ENCODE measurements at regions not wholly inside any gene's neighbourhood (a gene's known extent, or its start where the extent isn't known, plus 50 kb on each side); places are given as distances from the start of the nearest gene placed in this dataset.
"Not testable (repeated sequence)": the region's sequence is repeated elsewhere in the genome, so short reads cannot be mapped to it uniquely, and the experiment has no call there.

- no peak for DNase-seq (ENCODE audit: low read depth in 3 of 3)
These were observed 159.8 kb downstream of the DPY19L2 start for GRCh38 chr12:63508543-63508942.

- no peak for DNase-seq (ENCODE audit: low read depth in 3 of 3)
These were observed 168.7 kb downstream of the DPY19L2 start for GRCh38 chr12:63499567-63499966.

GRCh38 chr12:63498239-63498638 lies 170.1 kb downstream of the DPY19L2 start:
- DNase-seq (ENCODE audit: low read depth in 3 of 3): no peak

- no peak for DNase-seq (ENCODE audit: low read depth in 3 of 3)
These were observed 171.6 kb downstream of the DPY19L2 start for GRCh38 chr12:63496654-63497053.

- DNase-seq (ENCODE audit: low read depth in 3 of 3): no peak
These were observed 172.3 kb downstream of the DPY19L2 start for GRCh38 chr12:63495974-63496373.

GRCh38 chr12:63493357-63493756 lies 174.9 kb downstream of the DPY19L2 start:
- DNase-seq (ENCODE audit: low read depth in 3 of 3): not testable (repeated sequence)

- DNase-seq (ENCODE audit: low read depth in 3 of 3): no peak
These were observed 188.1 kb downstream of the DPY19L2 start for GRCh38 chr12:63480186-63480585.

GRCh38 chr12:63470161-63470560 lies 198.1 kb downstream of the DPY19L2 start:
- DNase-seq (ENCODE audit: low read depth in 3 of 3): no peak

GRCh38 chr12:63467951-63468350 lies 200.3 kb downstream of the DPY19L2 start:
- DNase-seq (ENCODE audit: low read depth in 3 of 3): no peak

GRCh38 chr12:63457857-63458256 lies 210.4 kb downstream of the DPY19L2 start:
- no peak for DNase-seq (ENCODE audit: low read depth in 3 of 3)

- DNase-seq (ENCODE audit: low read depth in 3 of 3): no peak
These were observed 210.9 kb downstream of the DPY19L2 start for GRCh38 chr12:63457428-63457827.

GRCh38 chr12:63450816-63451215 lies 217.5 kb downstream of the DPY19L2 start:
- DNase-seq (ENCODE audit: low read depth in 3 of 3): no peak

GRCh38 chr12:63450334-63450733 lies 218.0 kb downstream of the DPY19L2 start:
- DNase-seq (ENCODE audit: low read depth in 3 of 3): no peak

GRCh38 chr12:63445224-63445880 lies 222.9 kb downstream of the DPY19L2 start:
- DNase-seq (ENCODE audit: low read depth in 3 of 3): no peak

- no peak for DNase-seq (ENCODE audit: low read depth in 3 of 3)
These were observed 228.2 kb downstream of the DPY19L2 start for GRCh38 chr12:63440048-63440447.

GRCh38 chr12:63434384-63434783 lies 233.9 kb downstream of the DPY19L2 start:
- not testable (repeated sequence) for DNase-seq (ENCODE audit: low read depth in 3 of 3)

GRCh38 chr12:63427969-63428368 lies 240.3 kb downstream of the DPY19L2 start:
- DNase-seq (ENCODE audit: low read depth in 3 of 3): not testable (repeated sequence)

GRCh38 chr12:63427029-63427428 lies 241.3 kb downstream of the DPY19L2 start:
- DNase-seq (ENCODE audit: low read depth in 3 of 3): not testable (repeated sequence)

- no peak for DNase-seq (ENCODE audit: low read depth in 3 of 3)
These were observed 243.6 kb downstream of the DPY19L2 start for GRCh38 chr12:63424671-63425070.

GRCh38 chr12:63423839-63424238 lies 244.5 kb downstream of the DPY19L2 start:
- no peak for DNase-seq (ENCODE audit: low read depth in 3 of 3)

GRCh38 chr12:63420206-63420644 lies 248.1 kb downstream of the DPY19L2 start:
- DNase-seq (ENCODE audit: low read depth in 3 of 3): peak in 1 of 3 experiments; percentile 8

- no peak for DNase-seq (ENCODE audit: low read depth in 3 of 3)
These were observed 249.1 kb downstream of the DPY19L2 start for GRCh38 chr12:63419154-63419553.

- no peak for DNase-seq (ENCODE audit: low read depth in 3 of 3)
These were observed 251.5 kb downstream of the DPY19L2 start for GRCh38 chr12:63416788-63417187.

- no peak for DNase-seq (ENCODE audit: low read depth in 3 of 3)
These were observed 252.9 kb downstream of the DPY19L2 start for GRCh38 chr12:63415357-63415756.

All from stimulated activated CD4-positive, alpha-beta T cell treated with anti-CD3 and anti-CD28 coated beads, TNF-alpha, amount 100 ng/mL, for 24 hours (primary cell).